Upper lobe of left lung (tissue), 6 donors: ENCODE measurements at regions not wholly inside any gene's neighbourhood (a gene's known extent, or its start where the extent isn't known, plus 50 kb on each side); places are given as distances from the start of the nearest gene placed in this dataset.

Source experiments
- ATAC-seq, 2 donors: fragments of 200-7000 bp; cut with Tn5 transposase; one replicate each; pipeline ENCODE4 v1.9.1; 2022; ENCODE audit warnings: mild to moderate bottlenecking in 2 of 2, moderate library complexity in 2 of 2; ENCODE audit not compliant: low FRiP score in 2 of 2
- DNase-seq, 2 donors: peaks; one replicate each; pipeline ENCODE4 v3.0.0-alpha.2; 2019 to 2020
- H3K27ac ChIP-seq, 4 donors: fragments of 200-600 bp; sonication (generic); one replicate each; pipeline ENCODE4 v1.5.1; 2016 to 2019
- H3K27me3 ChIP-seq, 4 donors: fragments of 200-600 bp; sonication (generic); one replicate each; pipeline ENCODE4 v1.5.1; 2017 to 2019
- H3K36me3 ChIP-seq, 4 donors: fragments of 200-600 bp; sonication (generic); one replicate each; pipeline ENCODE4 v1.5.1; 2016 to 2019
- H3K4me1 ChIP-seq, 4 donors: fragments of 200-600 bp; sonication (generic); one replicate each; pipeline ENCODE4 v1.5.1; 2018 to 2019
- H3K4me3 ChIP-seq, 4 donors: fragments of 200-600 bp; sonication (generic); one replicate each; pipeline ENCODE4 v1.5.1; 2017 to 2019; ENCODE audit warnings: mild to moderate bottlenecking in 2 of 4, moderate library complexity in 1 of 4
- H3K9me3 ChIP-seq, 4 donors: fragments of 200-600 bp; sonication (generic); one replicate each; pipeline ENCODE4 v1.5.1; 2018 to 2019
- CTCF ChIP-seq, 6 experiments: fragments of 450-650 bp in 4 of 6; fragments of 200-600 bp in 2 of 6; sonication (generic) in 2 of 6; IDR thresholded peaks; one replicate each; pipeline ENCODE4 v1.5.1; 2016 to 2019; ENCODE audit warnings: antibody characterized with exemption in 6 of 6
- EP300 ChIP-seq, 4 donors: sonication (generic); formaldehyde crosslinking; IDR thresholded peaks; one replicate each; pipeline ENCODE4 v1.5.1; 2017; ENCODE audit warnings: antibody characterized with exemption in 4 of 4, control low read depth in 2 of 4
- POLR2A ChIP-seq, 4 donors: fragments of 450-650 bp; IDR thresholded peaks; one replicate each; pipeline ENCODE4 v1.5.1; 2016 to 2017; ENCODE audit warnings: antibody characterized with exemption in 4 of 4, mild to moderate bottlenecking in 2 of 4
- POLR2AphosphoS5 ChIP-seq, 2 donors: sonication (generic); formaldehyde crosslinking; IDR thresholded peaks; one replicate each; pipeline ENCODE4 v1.5.1; 2017; ENCODE audit warnings: antibody characterized with exemption in 2 of 2
- WGBS, 2 donors: methylation state at CpG; one replicate each; pipeline ENCODE4 v1.1.5; 2017 to 2018; 5-methylcytosine and 5-hydroxymethylcytosine counted together
- donor health status: DM: no; HTN: no; CAD: no; lungs with moderate emphysema.
- donor health status: DM: no; HTN: yes; CAD: no; lungs with severe emphysema.

GRCh38 chr14:31977001-31977556, 100.0 kb upstream of the ARHGAP5 start:
- H3K4me1 ChIP-seq, result no peaks in the 10 kb centered on the region
- no peak for TF ChIP-seq POLR2AphosphoS5 (IDR thresholded peaks at IDR 0.05)
- TF ChIP-seq POLR2A (IDR thresholded peaks at IDR 0.05), result no peak
- no peak for TF ChIP-seq EP300 (IDR thresholded peaks at IDR 0.05)
- TF ChIP-seq CTCF (IDR thresholded peaks at IDR 0.05), result no peak
- peaks cover 0 to 9% (median 0%) of the 10 kb centered on the region in 4 donors for H3K9me3 ChIP-seq
- H3K27ac ChIP-seq, result no peak overlapping the region
- ATAC-seq (no peak), DNase-seq (no peak)
- 92 to 94% methylated on average over 3 of the region's 3 CpGs for WGBS, 2 donors
- H3K27me3 ChIP-seq, result no peaks in the 10 kb centered on the region
- no peak overlapping the region for H3K4me3 ChIP-seq
- no peaks in the 10 kb centered on the region for H3K36me3 ChIP-seq

- Histone ChIP-seq H3K4me3 (no peak overlapping the region), H3K27me3 (no peaks in the 10 kb centered on the region), H3K4me1 (no peaks in the 10 kb centered on the region), H3K9me3 (peaks cover 0 to 15% (median 2%) of the 10 kb centered on the region in 4 donors), H3K27ac (no peak overlapping the region), H3K36me3 (no peaks in the 10 kb centered on the region)
- 68 to 71% methylated on average over 3 of the region's 3 CpGs for WGBS, 2 donors
- no peak for TF ChIP-seq POLR2A (IDR thresholded peaks at IDR 0.05)
- TF ChIP-seq CTCF (IDR thresholded peaks at IDR 0.05), result no peak
- TF ChIP-seq EP300 (IDR thresholded peaks at IDR 0.05), result no peak
- TF ChIP-seq POLR2AphosphoS5 (IDR thresholded peaks at IDR 0.05), result no peak
- no peak for ATAC-seq
- no peak for DNase-seq
Observed at GRCh38 chr14:31978423-31978822, 98.7 kb upstream of the ARHGAP5 start.

GRCh38 chr14:31982642-31983041, 94.5 kb upstream of the ARHGAP5 start:
- Histone ChIP-seq H3K36me3 (no peaks in the 10 kb centered on the region), H3K4me1 (no peaks in the 10 kb centered on the region), H3K4me3 (no peak overlapping the region), H3K27ac (no peak overlapping the region), H3K27me3 (no peaks in the 10 kb centered on the region), H3K9me3 (peaks cover 0 to 7% (median 2%) of the 10 kb centered on the region in 4 donors)
- DNase-seq (no peak), ATAC-seq (no peak)
- no peak for TF ChIP-seq EP300 (IDR thresholded peaks at IDR 0.05)
- TF ChIP-seq POLR2AphosphoS5 (IDR thresholded peaks at IDR 0.05), result no peak
- no peak for TF ChIP-seq CTCF (IDR thresholded peaks at IDR 0.05)
- no peak for TF ChIP-seq POLR2A (IDR thresholded peaks at IDR 0.05)
- 93 to 95% methylated on average over 1 of the region's 1 CpG for WGBS, 2 donors

GRCh38 chr14:31986405-31986804, 90.7 kb upstream of the ARHGAP5 start:
- no peak overlapping the region for H3K4me3 ChIP-seq
- DNase-seq, result no peak
- H3K27me3 ChIP-seq, result no peaks in the 10 kb centered on the region
- peaks cover 0 to 7% (median 2%) of the 10 kb centered on the region in 4 donors for H3K9me3 ChIP-seq
- TF ChIP-seq POLR2A (IDR thresholded peaks at IDR 0.05), result no peak
- no peak for TF ChIP-seq CTCF (IDR thresholded peaks at IDR 0.05)
- TF ChIP-seq POLR2AphosphoS5 (IDR thresholded peaks at IDR 0.05), result no peak
- no peak for TF ChIP-seq EP300 (IDR thresholded peaks at IDR 0.05)
- no peak for ATAC-seq
- H3K4me1 ChIP-seq, result no peaks in the 10 kb centered on the region
- no peaks in the 10 kb centered on the region for H3K36me3 ChIP-seq
- H3K27ac ChIP-seq, result no peak overlapping the region

- Histone ChIP-seq H3K4me3 (no peak overlapping the region), H3K9me3 (peaks cover 0 to 5% (median 2%) of the 10 kb centered on the region in 4 donors), H3K4me1 (no peaks in the 10 kb centered on the region), H3K36me3 (no peaks in the 10 kb centered on the region), H3K27me3 (no peaks in the 10 kb centered on the region), H3K27ac (no peak overlapping the region)
- no peak for ATAC-seq
- 95% methylated on average over 1 of the region's 1 CpG for WGBS, 2 donors
- no peak for DNase-seq
- TF ChIP-seq POLR2AphosphoS5 (IDR thresholded peaks at IDR 0.05), result no peak
- no peak for TF ChIP-seq EP300 (IDR thresholded peaks at IDR 0.05)
- no peak for TF ChIP-seq CTCF (IDR thresholded peaks at IDR 0.05)
- no peak for TF ChIP-seq POLR2A (IDR thresholded peaks at IDR 0.05)
Observed at GRCh38 chr14:31987721-31988120, 89.4 kb upstream of the ARHGAP5 start.
